Posterior vena cava (tissue), 2 donors: ENCODE measurements at regions not wholly inside any gene's neighbourhood (a gene's known extent, or its start where the extent isn't known, plus 50 kb on each side); places are given as distances from the start of the nearest gene placed in this dataset.

Source experiments
- DNase-seq: peaks from one replicate; pipeline ENCODE4 v3.0.0-alpha.2; 2020; ENCODE audit warnings: low spot score
- intact Hi-C, 2 donors: fragments of 100-400 bp; cut with DNase I; formaldehyde crosslinking; loops; one replicate each; pipeline versions ENCODE4 v1.14.1 to v1.14.2; 2022 to 2023
- donor health status: DM: yes; HTN: yes; CAD: no.
- donor health status: DM: yes; HTN: yes; CAD: no.

- DNase-seq = no peak
- intact Hi-C loops = no loop called here
Observed at GRCh38 chr18:46411867-46412690, 244.9 kb downstream of the LOXHD1 start.

GRCh38 chr18:46412916-46413315 is 244.1 kb downstream of the LOXHD1 start:
- DNase-seq = no peak
- intact Hi-C loops = no loop called here

GRCh38 chr18:46413684-46414083 is 243.3 kb downstream of the LOXHD1 start:
- intact Hi-C loops = no loop called here

GRCh38 chr18:46414863-46415262 is 242.2 kb downstream of the LOXHD1 start:
- intact Hi-C loops = no loop called here

More at GRCh38 chr18:46413684-46414083, 243.3 kb downstream of the LOXHD1 start:
- no peak for DNase-seq

GRCh38 chr18:46415532-46416252 is 241.3 kb downstream of the LOXHD1 start:
- DNase-seq = peak; percentile 32
- intact Hi-C loops = no loop called here

More at GRCh38 chr18:46414863-46415262, 242.2 kb downstream of the LOXHD1 start:
- no peak for DNase-seq

GRCh38 chr18:46416706-46417638 is 240.0 kb downstream of the LOXHD1 start:
- DNase-seq = peak; percentile 35
- intact Hi-C loops = no loop called here

GRCh38 chr18:46418663-46419260 is 238.3 kb downstream of the LOXHD1 start:
- intact Hi-C loops = no loop called here
- DNase-seq = peak; percentile 79

- DNase-seq = peak; percentile 69
- intact Hi-C loops = no loop called here
Observed at GRCh38 chr18:46419391-46420141, 237.5 kb downstream of the LOXHD1 start.

GRCh38 chr18:46421973-46422551 is 235.0 kb downstream of the LOXHD1 start:
- intact Hi-C loops = no loop called here

GRCh38 chr18:46422552-46423055 is 234.4 kb downstream of the LOXHD1 start:
- intact Hi-C loops = no loop called here
- peak; percentile 82 for DNase-seq

More at GRCh38 chr18:46421973-46422551, 235.0 kb downstream of the LOXHD1 start:
- DNase-seq = peak; percentile 48

GRCh38 chr18:46423226-46423805 is 233.7 kb downstream of the LOXHD1 start:
- intact Hi-C loops = no loop called here
- peak; percentile 60 for DNase-seq

GRCh38 chr18:46424898-46425297 is 232.1 kb downstream of the LOXHD1 start:
- intact Hi-C loops = no loop called here
- peak; percentile 61 for DNase-seq

- peak; percentile 37 for DNase-seq
- intact Hi-C loops = no loop called here
Observed at GRCh38 chr18:46425511-46425910, 231.5 kb downstream of the LOXHD1 start.

GRCh38 chr18:46426021-46426678 is 230.9 kb downstream of the LOXHD1 start:
- peak; percentile 43 for DNase-seq
- intact Hi-C loops = no loop called here

GRCh38 chr18:46426679-46427047 is 230.4 kb downstream of the LOXHD1 start:
- intact Hi-C loops = no loop called here
- no peak for DNase-seq
